ENCODE measurements at regions not wholly inside any gene's neighbourhood (a gene's known extent, or its start where the extent isn't known, plus 50 kb on each side); places are given as distances from the start of the nearest gene placed in this dataset.

GRCh38 chr3:146929696-146930095 is 324.6 kb upstream of the PLSCR5 start:
- TF ChIP-seq, protein P1, sequence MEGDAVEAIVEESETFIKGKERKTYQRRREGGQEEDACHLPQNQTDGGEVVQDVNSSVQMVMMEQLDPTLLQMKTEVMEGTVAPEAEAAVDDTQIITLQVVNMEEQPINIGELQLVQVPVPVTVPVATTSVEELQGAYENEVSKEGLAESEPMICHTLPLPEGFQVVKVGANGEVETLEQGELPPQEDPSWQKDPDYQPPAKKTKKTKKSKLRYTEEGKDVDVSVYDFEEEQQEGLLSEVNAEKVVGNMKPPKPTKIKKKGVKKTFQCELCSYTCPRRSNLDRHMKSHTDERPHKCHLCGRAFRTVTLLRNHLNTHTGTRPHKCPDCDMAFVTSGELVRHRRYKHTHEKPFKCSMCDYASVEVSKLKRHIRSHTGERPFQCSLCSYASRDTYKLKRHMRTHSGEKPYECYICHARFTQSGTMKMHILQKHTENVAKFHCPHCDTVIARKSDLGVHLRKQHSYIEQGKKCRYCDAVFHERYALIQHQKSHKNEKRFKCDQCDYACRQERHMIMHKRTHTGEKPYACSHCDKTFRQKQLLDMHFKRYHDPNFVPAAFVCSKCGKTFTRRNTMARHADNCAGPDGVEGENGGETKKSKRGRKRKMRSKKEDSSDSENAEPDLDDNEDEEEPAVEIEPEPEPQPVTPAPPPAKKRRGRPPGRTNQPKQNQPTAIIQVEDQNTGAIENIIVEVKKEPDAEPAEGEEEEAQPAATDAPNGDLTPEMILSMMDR (IDR thresholded peaks at IDR 0.05) = no peak
- TF ChIP-seq POLR2A (IDR thresholded peaks at IDR 0.05) = no peak

Measured in right lobe of liver (tissue), 4 donors.